GM19397 (cell line): ENCODE measurements at regions not wholly inside any gene's neighbourhood (a gene's known extent, or its start where the extent isn't known, plus 50 kb on each side); places are given as distances from the start of the nearest gene placed in this dataset.

Source experiments
- ATAC-seq: cut with Tn5 transposase; IDR thresholded peaks from one replicate; pipeline ENCODE4 v1.9.1; 2021; ENCODE audit warnings: mild to moderate bottlenecking, moderate library complexity; ENCODE audit not compliant: unreplicated experiment

GRCh38 chr12:13843841-13844240, 137.6 kb downstream of the GRIN2B start:
- ATAC-seq: no peak

GRCh38 chr12:13841358-13841757, 140.0 kb downstream of the GRIN2B start:
- ATAC-seq: no peak

- no peak for ATAC-seq
Measured at GRCh38 chr12:13839365-13840336, 141.8 kb downstream of the GRIN2B start.

- ATAC-seq: no peak
Measured at GRCh38 chr12:13836099-13836498, 145.3 kb downstream of the GRIN2B start.

- no peak for ATAC-seq
Measured at GRCh38 chr12:13835652-13836051, 145.8 kb downstream of the GRIN2B start.

GRCh38 chr12:13834241-13834640, 147.2 kb downstream of the GRIN2B start:
- no peak for ATAC-seq

- no peak for ATAC-seq
Measured at GRCh38 chr12:13817131-13817530, 164.3 kb downstream of the GRIN2B start.

- no peak for ATAC-seq
Measured at GRCh38 chr12:13816394-13816793, 165.0 kb downstream of the GRIN2B start.

GRCh38 chr12:13812168-13812567, 169.2 kb downstream of the GRIN2B start:
- ATAC-seq: no peak

GRCh38 chr12:13811061-13811460, 170.3 kb downstream of the GRIN2B start:
- ATAC-seq: no peak

- no peak for ATAC-seq
Measured at GRCh38 chr12:13805041-13805440, 176.4 kb downstream of the GRIN2B start.

GRCh38 chr12:13801543-13801942, 179.9 kb downstream of the GRIN2B start:
- ATAC-seq: no peak

- ATAC-seq: no peak
Measured at GRCh38 chr12:13799574-13799973, 181.8 kb downstream of the GRIN2B start.

GRCh38 chr12:13798162-13798561, 183.2 kb downstream of the GRIN2B start:
- ATAC-seq: no peak

- no peak for ATAC-seq
Measured at GRCh38 chr12:13794706-13795105, 186.7 kb downstream of the GRIN2B start.

- ATAC-seq: no peak
Measured at GRCh38 chr12:13790317-13790716, 191.1 kb downstream of the GRIN2B start.

GRCh38 chr12:13788626-13789025, 192.8 kb downstream of the GRIN2B start:
- ATAC-seq: no peak

- ATAC-seq: no peak
Measured at GRCh38 chr12:13786646-13787045, 194.8 kb downstream of the GRIN2B start.

- ATAC-seq: no peak
Measured at GRCh38 chr12:13784504-13784903, 196.9 kb downstream of the GRIN2B start.

- no peak for ATAC-seq
Measured at GRCh38 chr12:13780453-13780852, 200.9 kb downstream of the GRIN2B start.

- ATAC-seq: no peak
Measured at GRCh38 chr12:13777374-13777773, 204.0 kb downstream of the GRIN2B start.

- no peak for ATAC-seq
Measured at GRCh38 chr12:13772264-13772663, 209.1 kb downstream of the GRIN2B start.

GRCh38 chr12:13770576-13770975, 210.8 kb downstream of the GRIN2B start:
- ATAC-seq: no peak
